CD4-positive, alpha-beta T cell treated with Interleukin-1 beta for 1 hour (primary cell): ENCODE measurements at regions not wholly inside any gene's neighbourhood (a gene's known extent, or its start where the extent isn't known, plus 50 kb on each side); places are given as distances from the start of the nearest gene placed in this dataset.
"Not testable (repeated sequence)": the region's sequence is repeated elsewhere in the genome, so short reads cannot be mapped to it uniquely, and the experiment has no call there.

Source experiments
- DNase-seq, 2 donors: peaks; one replicate each; pipeline ENCODE4 v3.0.0-alpha.2; 2020 to 2022

- no peak for DNase-seq
These were observed 385.0 kb downstream of the DSEL start for GRCh38 chr18:67131498-67131897.

- DNase-seq, result not testable (repeated sequence)
These were observed 389.8 kb downstream of the DSEL start for GRCh38 chr18:67126751-67127150.

GRCh38 chr18:67123901-67124300, 392.6 kb downstream of the DSEL start:
- no peak for DNase-seq

GRCh38 chr18:67117804-67118203, 398.7 kb downstream of the DSEL start:
- DNase-seq, result no peak

DNA sequence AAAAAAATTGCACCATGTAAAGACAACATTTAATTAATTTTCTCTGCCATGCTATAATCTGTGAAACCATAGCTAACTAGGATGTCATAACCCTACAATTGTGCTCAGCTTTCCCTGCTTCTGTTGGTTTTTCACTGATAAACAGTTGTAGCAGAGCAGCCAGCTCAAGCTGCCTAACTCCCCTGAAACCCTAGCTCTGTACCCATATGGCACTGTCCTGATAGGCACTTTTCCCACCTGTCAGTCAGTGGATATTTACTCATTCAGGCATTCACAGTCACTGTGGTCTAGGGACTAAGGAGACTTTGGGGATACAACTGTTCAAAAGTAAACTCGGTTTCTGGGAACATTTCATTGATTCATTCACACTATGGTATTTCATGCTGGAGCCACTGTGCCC, 407.0 kb downstream of the DSEL start:
- DNase-seq, result no peak

GRCh38 chr18:67108894-67109293, 407.6 kb downstream of the DSEL start:
- no peak for DNase-seq

DNA sequence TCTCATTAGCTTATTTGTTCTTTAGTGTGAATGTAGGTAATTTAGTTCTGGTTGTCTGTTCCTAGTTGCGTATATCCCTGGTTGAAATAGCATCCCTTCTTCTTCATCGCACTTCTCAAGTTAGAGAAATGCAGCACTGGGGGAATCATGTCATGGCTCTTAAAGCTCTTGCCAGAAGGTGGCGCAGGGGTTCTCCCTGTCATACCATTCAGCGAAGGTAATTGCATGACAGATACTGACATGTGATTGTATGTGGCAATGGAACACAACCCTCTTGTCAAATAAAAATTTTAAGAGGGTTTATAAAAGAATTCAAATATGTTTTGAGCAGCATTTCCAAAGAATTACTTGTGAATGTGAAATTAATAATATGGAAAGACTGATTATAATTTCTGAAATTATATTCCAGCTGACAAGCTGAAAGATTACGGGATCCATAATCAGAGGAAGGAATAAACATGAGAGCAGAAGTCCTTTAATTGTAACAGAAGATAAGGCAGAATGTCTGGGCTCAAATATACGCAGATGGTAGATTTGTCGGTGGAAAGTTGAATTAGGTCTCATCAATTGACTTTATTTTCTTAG, 411.7 kb downstream of the DSEL start:
- peak in 1 of 2 donors; percentile 29 for DNase-seq

DNA sequence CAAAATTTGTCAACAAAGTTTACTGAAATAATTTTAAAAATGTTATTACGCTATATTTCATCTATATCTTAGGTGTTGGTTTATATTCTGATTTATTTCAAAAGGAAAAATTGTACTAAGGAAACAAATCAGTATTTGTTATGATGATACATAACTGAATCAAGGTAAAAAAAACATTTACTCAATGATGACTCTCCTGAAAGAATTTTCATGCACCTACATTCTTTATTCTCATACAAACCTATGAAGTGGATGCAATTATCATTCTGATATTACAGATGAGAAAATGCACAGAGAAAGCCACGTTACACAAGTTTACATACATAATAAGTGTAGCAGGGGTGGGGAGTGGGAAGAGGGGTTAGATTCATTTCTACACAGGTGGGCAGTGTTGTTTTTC, 422.4 kb downstream of the DSEL start:
- DNase-seq, result no peak

GRCh38 chr18:67092141-67092540, 424.4 kb downstream of the DSEL start:
- no peak for DNase-seq

- no peak for DNase-seq
These were observed 434.9 kb downstream of the DSEL start for GRCh38 chr18:67081482-67082211.

- no peak for DNase-seq
These were observed 435.9 kb downstream of the DSEL start for GRCh38 chr18:67080601-67081000.

DNA sequence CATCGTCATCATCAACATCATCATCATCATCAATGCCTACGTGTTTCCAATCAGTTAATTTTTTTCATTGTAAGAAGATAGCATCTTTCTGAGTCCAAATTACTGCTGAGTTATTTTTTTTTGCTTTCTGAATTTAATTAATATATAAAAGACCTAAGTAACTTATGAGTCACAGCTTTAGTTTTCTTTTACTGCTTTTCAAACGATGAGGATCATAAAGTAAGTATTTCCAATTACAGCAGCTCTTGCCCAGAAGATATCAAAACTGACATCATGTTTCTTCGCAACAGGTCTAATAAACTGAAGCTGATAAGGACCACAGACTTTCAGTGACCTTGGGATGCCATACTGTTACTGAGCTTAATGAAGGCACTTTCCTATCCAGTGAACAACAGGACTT, 442.2 kb downstream of the DSEL start:
- DNase-seq, result no peak

- no peak for DNase-seq
These were observed 443.7 kb downstream of the DSEL start for GRCh38 chr18:67072791-67073190.

- no peak for DNase-seq
These were observed 447.9 kb downstream of the DSEL start for GRCh38 chr18:67068608-67069007.

DNA sequence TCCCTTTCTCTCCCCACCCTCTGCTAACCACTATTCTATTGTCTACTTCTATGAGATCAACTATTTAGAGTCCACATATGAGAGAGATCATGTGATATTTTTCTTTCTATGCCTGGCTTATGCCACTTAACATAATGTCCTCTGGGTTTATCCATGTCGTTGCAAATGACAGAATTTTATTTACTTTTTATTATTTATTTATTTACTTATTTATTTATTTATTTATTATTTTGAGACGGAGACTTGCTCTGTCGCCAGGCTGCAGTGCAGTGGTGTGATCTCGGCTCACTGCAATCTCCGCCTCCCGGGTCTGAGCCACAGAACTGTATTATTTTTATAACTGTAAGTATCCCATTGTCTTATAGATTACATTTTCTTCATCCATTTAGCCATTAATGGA, 443.4 kb upstream of the CDH19 start:
- DNase-seq, result no peak

- no peak for DNase-seq
These were observed 439.4 kb upstream of the CDH19 start for GRCh38 chr18:67043276-67043675.

GRCh38 chr18:67041334-67041733, 437.4 kb upstream of the CDH19 start:
- DNase-seq, result no peak

DNA sequence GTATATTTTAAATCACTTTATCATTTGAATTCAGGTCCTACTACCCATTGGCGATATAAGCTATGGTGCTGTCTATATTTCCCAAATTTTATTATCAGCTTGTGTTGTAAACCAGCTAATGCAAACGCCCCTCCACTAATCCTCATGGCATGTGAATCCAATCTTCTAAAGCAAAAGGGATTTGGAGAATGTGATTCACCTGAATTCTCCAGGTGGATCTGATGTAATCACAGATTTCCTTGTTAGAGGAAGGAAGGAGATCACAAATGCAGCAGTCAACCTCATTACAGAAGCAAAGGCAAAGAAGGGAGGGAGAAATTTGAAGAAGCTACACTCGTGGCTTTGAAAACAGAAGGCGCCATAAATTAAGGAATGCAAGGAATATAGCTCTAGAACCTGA, 431.1 kb upstream of the CDH19 start:
- DNase-seq, result no peak

- DNase-seq, result no peak
These were observed 419.2 kb upstream of the CDH19 start for GRCh38 chr18:67023059-67023458.

- DNase-seq, result no peak
These were observed 407.0 kb upstream of the CDH19 start for GRCh38 chr18:67010919-67011318.

DNA sequence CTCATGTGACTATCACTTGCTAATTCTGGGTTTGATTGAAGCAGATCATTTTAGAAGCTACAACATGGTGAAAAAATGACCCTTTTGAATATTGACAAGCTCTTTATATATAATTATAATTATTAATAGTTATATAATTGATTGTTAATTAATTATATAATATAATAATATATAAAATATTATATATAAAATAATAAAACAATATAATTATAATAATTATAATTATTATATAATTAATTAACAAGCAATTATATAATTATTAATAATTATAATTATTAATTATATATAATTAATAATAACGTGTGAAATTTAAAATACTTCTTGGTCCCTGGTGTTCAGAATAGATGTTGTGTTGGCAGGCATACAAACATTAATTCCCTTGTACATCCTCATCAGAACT, 404.1 kb upstream of the CDH19 start:
- no peak for DNase-seq

DNA sequence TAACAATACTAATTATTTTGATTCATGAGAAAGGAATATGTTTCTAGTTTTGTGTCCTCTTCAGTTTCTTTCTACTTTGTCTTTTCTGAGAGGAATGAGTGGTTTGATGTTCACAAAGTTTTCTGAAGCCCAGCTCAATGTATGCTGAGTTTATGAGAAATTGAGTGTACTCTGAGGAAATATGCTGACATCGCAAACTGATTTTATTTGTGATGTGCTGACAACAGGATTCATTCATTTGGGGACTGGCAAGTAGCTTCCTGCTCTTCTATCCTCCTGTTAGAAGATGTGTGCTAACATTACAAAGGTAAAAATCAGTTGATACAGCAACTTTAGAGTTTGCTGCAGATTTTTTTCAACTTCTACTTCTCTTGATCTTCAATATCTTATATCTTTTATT, 403.2 kb upstream of the CDH19 start:
- DNase-seq, result no peak

GRCh38 chr18:67001052-67001451, 397.2 kb upstream of the CDH19 start:
- no peak for DNase-seq

DNA sequence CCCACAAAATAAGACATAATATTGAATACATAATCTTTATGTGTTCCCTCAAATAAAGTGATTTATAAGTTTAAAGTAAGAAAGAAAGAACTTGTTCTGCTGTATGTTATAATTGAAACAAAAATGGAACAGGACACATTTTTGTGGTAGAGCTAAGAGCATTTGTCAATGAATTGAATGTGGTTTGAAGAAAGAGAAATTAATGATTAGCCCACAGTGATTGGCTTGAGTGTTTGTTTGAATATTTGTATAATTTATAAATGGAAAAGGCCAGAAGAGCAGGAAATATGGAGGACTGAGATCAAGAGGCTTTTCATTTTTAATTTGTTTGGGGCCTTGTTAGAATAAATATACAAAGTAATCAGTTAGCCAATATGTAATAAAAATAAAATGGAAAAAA, 395.1 kb upstream of the CDH19 start:
- no peak for DNase-seq

GRCh38 chr18:66995270-66995669, 391.4 kb upstream of the CDH19 start:
- DNase-seq, result no peak
